Gastrocnemius medialis (tissue), 4 donors: ENCODE measurements at regions not wholly inside any gene's neighbourhood (a gene's known extent, or its start where the extent isn't known, plus 50 kb on each side); places are given as distances from the start of the nearest gene placed in this dataset.

Source experiments
- ATAC-seq, 2 donors: fragments of 150-250 bp; one replicate each; pipeline ENCODE4 v1.9.1; 2016
- DNase-seq, 2 donors: peaks; one replicate each; pipeline ENCODE4 v3.0.0-alpha.2; 2019
- H3K27ac ChIP-seq, 4 donors: fragments of 200-600 bp; sonication (generic); 1 replicate in 1 of 4; 2 replicates in 3 of 4; pipeline ENCODE4 v1.5.1; 2016 to 2018; ENCODE audit warnings: mild to moderate bottlenecking in 2 of 4, moderate library complexity in 1 of 4
- H3K27me3 ChIP-seq, 3 donors: fragments of 200-600 bp; sonication (generic) in 2 of 3; 1 replicate in 1 of 3; 2 replicates in 2 of 3; pipeline versions ENCODE4 v1.5.1 to v1.6.0; 2016 to 2019; ENCODE audit warnings: mild to moderate bottlenecking in 1 of 3, moderate library complexity in 1 of 3
- H3K36me3 ChIP-seq, 2 donors: fragments of 200-600 bp; sonication (generic) in 1 of 2; one replicate each; pipeline ENCODE4 v1.5.1; 2017 to 2018
- H3K4me1 ChIP-seq, 2 donors: fragments of 200-600 bp; sonication (generic) in 1 of 2; one replicate each; pipeline ENCODE4 v1.5.1; 2016 to 2017; ENCODE audit warnings: mild to moderate bottlenecking in 2 of 2
- H3K4me3 ChIP-seq, 4 donors: fragments of 200-600 bp; sonication (generic) in 3 of 4; 1 replicate in 1 of 4; 2 replicates in 3 of 4; pipeline ENCODE4 v1.5.1; 2016 to 2019; ENCODE audit warnings: mild to moderate bottlenecking in 2 of 4
- H3K9me3 ChIP-seq, 3 donors: fragments of 200-600 bp; sonication (generic) in 2 of 3; 1 replicate in 1 of 3; 2 replicates in 2 of 3; pipeline ENCODE4 v1.5.1; 2016 to 2019
- CTCF ChIP-seq, 5 experiments: fragments of 450-650 bp in 3 of 5; fragments of 200-600 bp in 2 of 5; sonication (generic) in 2 of 5; IDR thresholded peaks in 4 of 5; conservative IDR thresholded peaks in 1 of 5; 1 replicate in 4 of 5; 2 replicates in 1 of 5; pipeline ENCODE4 v1.5.1; 2016 to 2019; ENCODE audit warnings: antibody characterized with exemption in 5 of 5, mild to moderate bottlenecking in 3 of 5, moderate library complexity in 3 of 5
- POLR2A ChIP-seq, 2 donors: fragments of 450-650 bp; IDR thresholded peaks; one replicate each; pipeline ENCODE4 v1.6.1; 2017; ENCODE audit warnings: antibody characterized with exemption in 2 of 2, mild to moderate bottlenecking in 2 of 2, moderate library complexity in 2 of 2
- in situ Hi-C, 4 donors: fragments of 200-750 bp; cut with MboI; loops; one replicate each; pipeline versions ENCODE4 v1.15.0 to v1.8.0; 2017; ENCODE audit warnings: low sequenced_read_pairs in 4 of 4
- intact Hi-C: fragments of 100-400 bp; cut with DNase I; formaldehyde crosslinking; loops from one replicate; pipeline ENCODE4 v1.15.1; 2023; ENCODE audit warnings: low total_unique reads

- H3K36me3 ChIP-seq: no peaks in the 10 kb centered on the region
- no peaks in the 10 kb centered on the region for H3K4me1 ChIP-seq
- no peak overlapping the region for H3K27ac ChIP-seq
- H3K27me3 ChIP-seq: no peaks in the 10 kb centered on the region
- in situ Hi-C loops (no loop called here), intact Hi-C loops (no loop called here)
- DNase-seq (no peak), ATAC-seq (no peak)
- TF ChIP-seq CTCF (IDR thresholded peaks at IDR 0.05 in 4 of 5, conservative IDR thresholded peaks at IDR 0.05 in 1 of 5) (no peak), POLR2A (IDR thresholded peaks at IDR 0.05) (no peak)
- H3K9me3 ChIP-seq: peaks cover 0 to 4% (median 0%) of the 10 kb centered on the region in 3 donors
- H3K4me3 ChIP-seq: no peak overlapping the region
Measured at GRCh38 chr12:46046436-46046835, 56.1 kb upstream of the SCAF11 start.

GRCh38 chr12:46043972-46044520, 53.7 kb upstream of the SCAF11 start:
- Histone ChIP-seq H3K9me3 (no peaks in the 10 kb centered on the region), H3K4me1 (no peaks in the 10 kb centered on the region), H3K27ac (no peak overlapping the region), H3K36me3 (no peaks in the 10 kb centered on the region), H3K4me3 (no peak overlapping the region), H3K27me3 (no peaks in the 10 kb centered on the region)
- in situ Hi-C loops: no loop called here
- DNase-seq (no peak), ATAC-seq (no peak)
- intact Hi-C loops: no loop called here
- TF ChIP-seq POLR2A (IDR thresholded peaks at IDR 0.05) (no peak), CTCF (IDR thresholded peaks at IDR 0.05 in 4 of 5, conservative IDR thresholded peaks at IDR 0.05 in 1 of 5) (no peak)
